ENCODE measurements at regions not wholly inside any gene's neighbourhood (a gene's known extent, or its start where the extent isn't known, plus 50 kb on each side); places are given as distances from the start of the nearest gene placed in this dataset.

DNA sequence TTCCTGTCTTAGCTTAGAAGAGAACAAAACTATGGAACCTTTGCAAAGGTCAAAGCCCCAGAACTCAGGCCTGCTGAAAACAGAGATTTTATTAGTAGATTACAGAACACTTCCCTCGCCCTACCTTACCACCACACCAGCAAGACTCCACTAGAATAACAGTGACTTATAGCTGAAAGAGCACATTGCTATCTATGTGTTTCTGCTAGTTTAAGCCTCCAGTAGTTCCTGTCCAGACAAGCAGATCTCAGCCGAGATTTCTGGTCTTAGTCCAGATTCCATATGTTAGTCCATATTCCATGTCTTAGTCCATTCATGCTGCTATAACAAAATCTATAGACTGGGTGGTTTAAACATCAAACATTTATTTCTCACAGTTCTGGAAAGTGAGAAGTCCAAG lies 412.3 kb upstream of the ID4 start:
- no peak overlapping the region for H2AFZ ChIP-seq (ENCODE audit: low read length)
- no peaks in the 10 kb centered on the region for H3K27me3 ChIP-seq (replicated peaks; ENCODE audit: insufficient read depth, low read length)
- no peaks in the 10 kb centered on the region for H3F3A ChIP-seq (ENCODE audit: insufficient read depth, low read length)
- TF ChIP-seq EZH2 (optimal IDR thresholded peaks at IDR 0.05; ENCODE audit: low read depth, low read length) (no peak), EZH2phosphoT487 (IDR thresholded peaks at IDR 0.05; ENCODE audit: low read length) (no peak)
- TF ChIP-seq, protein P1, sequence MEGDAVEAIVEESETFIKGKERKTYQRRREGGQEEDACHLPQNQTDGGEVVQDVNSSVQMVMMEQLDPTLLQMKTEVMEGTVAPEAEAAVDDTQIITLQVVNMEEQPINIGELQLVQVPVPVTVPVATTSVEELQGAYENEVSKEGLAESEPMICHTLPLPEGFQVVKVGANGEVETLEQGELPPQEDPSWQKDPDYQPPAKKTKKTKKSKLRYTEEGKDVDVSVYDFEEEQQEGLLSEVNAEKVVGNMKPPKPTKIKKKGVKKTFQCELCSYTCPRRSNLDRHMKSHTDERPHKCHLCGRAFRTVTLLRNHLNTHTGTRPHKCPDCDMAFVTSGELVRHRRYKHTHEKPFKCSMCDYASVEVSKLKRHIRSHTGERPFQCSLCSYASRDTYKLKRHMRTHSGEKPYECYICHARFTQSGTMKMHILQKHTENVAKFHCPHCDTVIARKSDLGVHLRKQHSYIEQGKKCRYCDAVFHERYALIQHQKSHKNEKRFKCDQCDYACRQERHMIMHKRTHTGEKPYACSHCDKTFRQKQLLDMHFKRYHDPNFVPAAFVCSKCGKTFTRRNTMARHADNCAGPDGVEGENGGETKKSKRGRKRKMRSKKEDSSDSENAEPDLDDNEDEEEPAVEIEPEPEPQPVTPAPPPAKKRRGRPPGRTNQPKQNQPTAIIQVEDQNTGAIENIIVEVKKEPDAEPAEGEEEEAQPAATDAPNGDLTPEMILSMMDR (IDR thresholded peaks at IDR 0.05; ENCODE audit: low read length): no peak
- no peak overlapping the region for H3K9ac ChIP-seq (ENCODE audit: low read length)
- no peak for DNase-seq
- no peak overlapping the region for H3K4me2 ChIP-seq (ENCODE audit: low read depth, low read length)
- no peak overlapping the region for H3K4me3 ChIP-seq (ENCODE audit: low read length)
- no peaks in the 10 kb centered on the region for H3K36me3 ChIP-seq (replicated peaks; ENCODE audit: insufficient read depth, low read length)
- no peak overlapping the region for H3K27ac ChIP-seq (ENCODE audit: low read length)
- no peaks in the 10 kb centered on the region for H4K20me1 ChIP-seq (ENCODE audit: insufficient read depth, low read length)
- no peaks in the 10 kb centered on the region for H3K9me2 ChIP-seq (replicated peaks; ENCODE audit: insufficient read depth, low read length)
- no peaks in the 10 kb centered on the region for H3K79me2 ChIP-seq (ENCODE audit: low read length)
- no peaks in the 10 kb centered on the region for H3K9me3 ChIP-seq (replicated peaks; ENCODE audit: insufficient read depth, low read length)
- no peaks in the 10 kb centered on the region for H3K4me1 ChIP-seq (ENCODE audit: low read length)

DNA sequence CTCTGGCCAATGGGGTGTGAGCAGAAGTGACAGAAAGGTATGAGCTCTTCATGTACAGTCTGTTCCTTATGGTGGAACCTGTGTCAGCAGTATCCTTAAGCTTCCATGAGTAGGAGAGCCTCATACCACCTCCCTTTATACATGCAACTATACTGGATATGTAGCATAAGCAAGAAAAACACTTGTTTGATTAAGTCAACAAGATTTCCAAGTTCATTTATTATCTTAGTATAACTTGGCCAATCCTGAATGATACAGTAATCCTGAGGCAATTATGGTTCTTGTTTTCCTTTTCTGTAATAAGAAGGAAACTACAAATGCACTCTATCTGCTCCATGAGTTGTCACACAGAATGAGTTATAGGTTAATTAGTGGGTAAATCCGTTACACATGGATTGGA lies 409.6 kb upstream of the ID4 start:
- H3F3A ChIP-seq (ENCODE audit: insufficient read depth, low read length): no peaks in the 10 kb centered on the region
- no peak overlapping the region for H3K4me2 ChIP-seq (ENCODE audit: low read depth, low read length)
- H3K79me2 ChIP-seq (ENCODE audit: low read length): no peaks in the 10 kb centered on the region
- no peak overlapping the region for H3K27ac ChIP-seq (ENCODE audit: low read length)
- DNase-seq: no peak
- no peak for TF ChIP-seq EZH2phosphoT487 (IDR thresholded peaks at IDR 0.05; ENCODE audit: low read length)
- TF ChIP-seq, protein P1 (IDR thresholded peaks at IDR 0.05; ENCODE audit: low read length): no peak
- no peak for TF ChIP-seq EZH2 (optimal IDR thresholded peaks at IDR 0.05; ENCODE audit: low read depth, low read length)
- H4K20me1 ChIP-seq (ENCODE audit: insufficient read depth, low read length): no peaks in the 10 kb centered on the region
- H3K9me3 ChIP-seq (replicated peaks; ENCODE audit: insufficient read depth, low read length): no peaks in the 10 kb centered on the region
- H2AFZ ChIP-seq (ENCODE audit: low read length): no peak overlapping the region
- no peaks in the 10 kb centered on the region for H3K36me3 ChIP-seq (replicated peaks; ENCODE audit: insufficient read depth, low read length)
- no peaks in the 10 kb centered on the region for H3K4me1 ChIP-seq (ENCODE audit: low read length)
- no peak overlapping the region for H3K4me3 ChIP-seq (ENCODE audit: low read length)
- no peak overlapping the region for H3K9ac ChIP-seq (ENCODE audit: low read length)
- H3K9me2 ChIP-seq (replicated peaks; ENCODE audit: insufficient read depth, low read length): no peaks in the 10 kb centered on the region
- no peaks in the 10 kb centered on the region for H3K27me3 ChIP-seq (replicated peaks; ENCODE audit: insufficient read depth, low read length)

DNA sequence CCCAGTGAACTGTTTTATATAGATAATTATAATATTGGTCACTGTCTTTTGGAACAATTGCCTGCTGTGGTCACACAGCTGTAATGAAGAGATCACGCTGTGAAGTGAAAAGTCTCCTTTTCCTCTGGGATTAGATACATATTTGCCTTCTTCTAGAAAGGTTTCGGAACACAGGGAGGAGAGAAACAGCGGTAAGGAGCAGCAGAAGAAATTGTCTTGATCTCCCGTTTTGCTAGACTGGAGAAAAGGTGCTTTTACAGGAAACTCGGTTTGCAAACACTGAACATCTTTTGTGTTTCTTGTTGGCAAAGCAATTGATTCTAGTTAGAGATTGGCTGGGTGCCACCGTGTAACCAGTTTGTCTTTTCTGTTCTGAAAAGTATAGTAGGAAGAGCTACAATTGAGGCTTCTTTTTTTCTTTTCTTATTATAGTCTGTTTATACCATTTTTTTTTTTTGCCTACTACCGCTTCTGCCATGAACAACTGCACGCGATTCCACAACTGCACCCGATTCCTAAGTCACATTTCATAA lies 404.1 kb upstream of the ID4 start:
- TF ChIP-seq, protein P1 (IDR thresholded peaks at IDR 0.05; ENCODE audit: low read length): no peak
- TF ChIP-seq EZH2 (optimal IDR thresholded peaks at IDR 0.05; ENCODE audit: low read depth, low read length): no peak
- no peak for TF ChIP-seq EZH2phosphoT487 (IDR thresholded peaks at IDR 0.05; ENCODE audit: low read length)
- Histone ChIP-seq H3K9ac (ENCODE audit: low read length) (no peak overlapping the region), H3F3A (ENCODE audit: insufficient read depth, low read length) (no peaks in the 10 kb centered on the region), H4K20me1 (ENCODE audit: insufficient read depth, low read length) (no peaks in the 10 kb centered on the region), H3K4me3 (ENCODE audit: low read length) (no peak overlapping the region), H2AFZ (ENCODE audit: low read length) (no peak overlapping the region), H3K4me2 (ENCODE audit: low read depth, low read length) (no peak overlapping the region), H3K27ac (ENCODE audit: low read length) (no peak overlapping the region), H3K9me2 (replicated peaks; ENCODE audit: insufficient read depth, low read length) (no peaks in the 10 kb centered on the region), H3K79me2 (ENCODE audit: low read length) (no peaks in the 10 kb centered on the region), H3K9me3 (replicated peaks; ENCODE audit: insufficient read depth, low read length) (no peaks in the 10 kb centered on the region), H3K36me3 (replicated peaks; ENCODE audit: insufficient read depth, low read length) (no peaks in the 10 kb centered on the region), H3K4me1 (ENCODE audit: low read length) (no peaks in the 10 kb centered on the region), H3K27me3 (replicated peaks; ENCODE audit: insufficient read depth, low read length) (no peaks in the 10 kb centered on the region)
- DNase-seq: no peak

Data from MM.1S (cell line).